Uterus (tissue), 2 donors: ENCODE measurements at regions not wholly inside any gene's neighbourhood (a gene's known extent, or its start where the extent isn't known, plus 50 kb on each side); places are given as distances from the start of the nearest gene placed in this dataset.

Experiments used
- CTCF ChIP-seq, 4 experiments: fragments of 200-600 bp in 2 of 4; fragments of 450-650 bp in 2 of 4; sonication (generic) in 2 of 4; IDR thresholded peaks; one replicate each; pipeline ENCODE4 v1.5.1; 2016 to 2019; ENCODE audit warnings: antibody characterized with exemption in 4 of 4, mild to moderate bottlenecking in 2 of 4, moderate library complexity in 1 of 4
- POLR2A ChIP-seq, 2 donors: fragments of 450-650 bp; IDR thresholded peaks; one replicate each; pipeline ENCODE4 v1.6.1; 2016; ENCODE audit warnings: antibody characterized with exemption in 2 of 2, mild to moderate bottlenecking in 1 of 2, moderate library complexity in 1 of 2

- TF ChIP-seq CTCF (IDR thresholded peaks at IDR 0.05) (no peak), POLR2A (IDR thresholded peaks at IDR 0.05) (no peak)
These were observed 117.5 kb downstream of the FAM174B start for GRCh38 chr15:92538115-92538514.
